OCI-LY1 (cell line): ENCODE measurements at regions not wholly inside any gene's neighbourhood (a gene's known extent, or its start where the extent isn't known, plus 50 kb on each side); places are given as distances from the start of the nearest gene placed in this dataset.

ENCODE experiments used
- EZH2 ChIP-seq: fragments of 200-600 bp; sonication (generic), shearing (Covaris generic); IDR thresholded peaks from 2 replicates; pipeline ENCODE4 v1.8.0; 2017; ENCODE audit warnings: borderline replicate concordance, mixed run types, mild to moderate bottlenecking, antibody characterized with exemption, low read length, moderate library complexity, mixed read lengths
- TF ChIP-seq, protein P1 (sequence below): fragments of 200-600 bp; sonication (generic), shearing (Covaris generic); IDR thresholded peaks from 2 replicates; pipeline ENCODE4 v1.5.1; 2017; ENCODE audit warnings: mild to moderate bottlenecking, antibody characterized with exemption, low read length, moderate library complexity, mixed read lengths

DNA sequence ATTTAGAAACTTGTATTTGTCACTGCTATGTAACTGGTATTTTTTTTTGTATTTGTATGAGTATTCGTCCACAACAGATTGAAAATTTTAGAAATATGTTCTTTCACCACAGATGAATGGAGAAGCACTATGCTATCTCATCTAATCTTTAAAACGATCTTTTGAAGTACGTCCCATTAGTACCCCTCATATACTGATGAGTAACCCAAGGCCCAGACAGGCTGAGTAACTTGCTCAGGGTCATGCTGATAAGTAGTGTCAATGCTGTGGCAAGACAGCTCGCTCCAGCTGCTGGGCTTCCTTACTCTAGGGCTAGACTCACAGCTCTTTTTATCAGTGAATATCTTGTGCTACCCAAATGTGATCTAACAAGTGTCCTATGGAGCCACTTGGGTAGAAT lies 154.2 kb downstream of the SUCLA2 start:
- TF ChIP-seq, protein P1, sequence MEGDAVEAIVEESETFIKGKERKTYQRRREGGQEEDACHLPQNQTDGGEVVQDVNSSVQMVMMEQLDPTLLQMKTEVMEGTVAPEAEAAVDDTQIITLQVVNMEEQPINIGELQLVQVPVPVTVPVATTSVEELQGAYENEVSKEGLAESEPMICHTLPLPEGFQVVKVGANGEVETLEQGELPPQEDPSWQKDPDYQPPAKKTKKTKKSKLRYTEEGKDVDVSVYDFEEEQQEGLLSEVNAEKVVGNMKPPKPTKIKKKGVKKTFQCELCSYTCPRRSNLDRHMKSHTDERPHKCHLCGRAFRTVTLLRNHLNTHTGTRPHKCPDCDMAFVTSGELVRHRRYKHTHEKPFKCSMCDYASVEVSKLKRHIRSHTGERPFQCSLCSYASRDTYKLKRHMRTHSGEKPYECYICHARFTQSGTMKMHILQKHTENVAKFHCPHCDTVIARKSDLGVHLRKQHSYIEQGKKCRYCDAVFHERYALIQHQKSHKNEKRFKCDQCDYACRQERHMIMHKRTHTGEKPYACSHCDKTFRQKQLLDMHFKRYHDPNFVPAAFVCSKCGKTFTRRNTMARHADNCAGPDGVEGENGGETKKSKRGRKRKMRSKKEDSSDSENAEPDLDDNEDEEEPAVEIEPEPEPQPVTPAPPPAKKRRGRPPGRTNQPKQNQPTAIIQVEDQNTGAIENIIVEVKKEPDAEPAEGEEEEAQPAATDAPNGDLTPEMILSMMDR, result no peak
- no peak for TF ChIP-seq EZH2
